PC-3 (cell line): ENCODE measurements at regions not wholly inside any gene's neighbourhood (a gene's known extent, or its start where the extent isn't known, plus 50 kb on each side); places are given as distances from the start of the nearest gene placed in this dataset.

Experiments used
- ATAC-seq: fragments of 200-7000 bp; cut with Tn5 transposase; 2 replicates; pipeline ENCODE4 v1.9.1; 2020; ENCODE audit warnings: mild to moderate bottlenecking, moderate library complexity
- BruUV-seq: library from RNA; stranded (reverse); fragments of 400-500 nt; replicated peaks from 2 replicates; lab custom pipeline; 2021; lab: Mats Ljungman, UMichigan
- CTCF ChIA-PET: fragments of 300-600 bp; sonication (Branson Sonifier 250); formaldehyde crosslinking; loops from one replicate; lab custom pipeline; 2022; ENCODE audit warnings: antibody characterized with exemption; lab: Charles Lee
- POLR2A ChIA-PET: fragments of 300-600 bp; sonication (Branson Sonifier 250); formaldehyde crosslinking; loops from one replicate; lab custom pipeline; 2022; ENCODE audit warnings: antibody characterized with exemption; ENCODE audit not compliant: unreplicated experiment; lab: Charles Lee
- DNase-seq: peaks from one replicate; pipeline ENCODE4 v3.0.0-alpha.2; 2015
- H2AFZ ChIP-seq: fragments of 300-600 bp; sonication (generic); 2 replicates; pipeline ENCODE4 v1.6.0; 2016; ENCODE audit warnings: antibody characterized with exemption, low read length
- H3F3A ChIP-seq: fragments of 300-600 bp; sonication (generic); one replicate; pipeline ENCODE4 v1.6.0; 2017; ENCODE audit warnings: antibody characterized with exemption, low read length, control low read depth, mild to moderate bottlenecking; ENCODE audit not compliant: unreplicated experiment
- H3K27ac ChIP-seq: fragments of 300-600 bp; sonication (generic); 2 replicates; pipeline ENCODE4 v1.5.1; 2016; ENCODE audit warnings: mild to moderate bottlenecking, low read length
- H3K27me3 ChIP-seq: fragments of 300-600 bp; sonication (generic); 2 replicates; pipeline ENCODE4 v1.6.1; 2016; ENCODE audit warnings: low read length, mixed read lengths
- H3K36me3 ChIP-seq: fragments of 300-600 bp; sonication (generic); 2 replicates; pipeline ENCODE4 v1.6.1; 2016; ENCODE audit warnings: low read depth, mixed run types, low read length, mixed read lengths
- H3K4me1 ChIP-seq: fragments of 300-600 bp; sonication (generic); 2 replicates; pipeline ENCODE4 v1.5.1; 2016; ENCODE audit warnings: low read length; ENCODE audit not compliant: insufficient read depth
- H3K4me2 ChIP-seq: fragments of 300-600 bp; sonication (generic); 2 replicates; pipeline ENCODE4 v1.6.0; 2016; ENCODE audit warnings: low read length
- H3K4me3 ChIP-seq: fragments of 300-600 bp; sonication (generic); 2 replicates; pipeline ENCODE4 v1.5.1; 2016; ENCODE audit warnings: mild to moderate bottlenecking, low read length, mixed read lengths
- H3K79me2 ChIP-seq: fragments of 300-600 bp; sonication (generic); 2 replicates; pipeline ENCODE4 v1.6.1; 2017; ENCODE audit warnings: low read length, mixed read lengths
- H3K9ac ChIP-seq: fragments of 300-600 bp; sonication (generic); 2 replicates; pipeline ENCODE4 v1.6.0; 2016; ENCODE audit warnings: mild to moderate bottlenecking, low read length
- H3K9me2 ChIP-seq: fragments of 300-600 bp; sonication (generic); replicated peaks from 2 replicates; pipeline ENCODE4 v1.6.1; 2016; ENCODE audit warnings: mixed run types, low read length, mixed read lengths
- H3K9me3 ChIP-seq: fragments of 300-600 bp; sonication (generic); 2 replicates; pipeline ENCODE4 v1.6.1; 2016; ENCODE audit warnings: low read length, mixed read lengths
- H4K20me1 ChIP-seq: fragments of 300-600 bp; sonication (generic); 2 replicates; pipeline ENCODE4 v1.6.1; 2016; ENCODE audit warnings: low read length, mixed read lengths
- CTCF ChIP-seq: fragments of 300-600 bp; sonication (generic); conservative IDR thresholded peaks from 2 replicates; pipeline ENCODE4 v1.5.1; 2017; ENCODE audit warnings: antibody characterized with exemption, low read depth, mild to moderate bottlenecking, low read length
- EZH2 ChIP-seq: fragments of 300-600 bp; sonication (generic); IDR thresholded peaks from one replicate; pipeline ENCODE4 v1.6.1; 2017; ENCODE audit warnings: antibody characterized with exemption, mild to moderate bottlenecking, low read length; ENCODE audit not compliant: unreplicated experiment
- EZH2phosphoT487 ChIP-seq: fragments of 300-600 bp; sonication (generic); IDR thresholded peaks from 2 replicates; pipeline ENCODE4 v1.6.1; 2018; ENCODE audit warnings: mild to moderate bottlenecking, antibody characterized with exemption, low read length, borderline replicate concordance
- intact Hi-C: fragments of 100-400 bp; cut with micrococcal nuclease; formaldehyde crosslinking; loops from 2 replicates; pipeline ENCODE4 v1.9.0; 2023

- intact Hi-C loops: no loop called here
- Histone ChIP-seq H3K4me1 (no peaks in the 10 kb centered on the region), H2AFZ (no peak overlapping the region), H3K4me2 (no peak overlapping the region), H3K9me2 (no peaks in the 10 kb centered on the region), H3F3A (no peaks in the 10 kb centered on the region), H3K9ac (no peak overlapping the region), H3K4me3 (no peak overlapping the region), H3K79me2 (no peaks in the 10 kb centered on the region), H4K20me1 (no peaks in the 10 kb centered on the region), H3K36me3 (no peaks in the 10 kb centered on the region), H3K27ac (no peak overlapping the region), H3K27me3 (peaks cover 92% of the 10 kb centered on the region), H3K9me3 (no peaks in the 10 kb centered on the region)
- no peak for ATAC-seq
- POLR2A ChIA-PET: no interaction called here
- no TSS peak for BruUV-seq
- CTCF ChIA-PET: no interaction called here
- TF ChIP-seq EZH2phosphoT487: no peak
- no peak for TF ChIP-seq CTCF
- TF ChIP-seq EZH2: no peak
- no peak for DNase-seq
Observed at GRCh38 chr14:36442824-36443241, 77.2 kb downstream of the NKX2-1 start.

GRCh38 chr14:36441283-36441682, 78.7 kb downstream of the NKX2-1 start:
- no peaks in the 10 kb centered on the region for H3K9me2 ChIP-seq
- peaks cover 90% of the 10 kb centered on the region for H3K27me3 ChIP-seq
- no peak overlapping the region for H3K4me2 ChIP-seq
- no peak overlapping the region for H3K9ac ChIP-seq
- no peaks in the 10 kb centered on the region for H4K20me1 ChIP-seq
- no peaks in the 10 kb centered on the region for H3K36me3 ChIP-seq
- TF ChIP-seq EZH2phosphoT487: no peak
- TF ChIP-seq CTCF: no peak
- no peak for TF ChIP-seq EZH2
- POLR2A ChIA-PET: no interaction called here
- ATAC-seq: no peak
- CTCF ChIA-PET: no interaction called here
- intact Hi-C loops: no loop called here
- H2AFZ ChIP-seq: no peak overlapping the region
- H3K4me3 ChIP-seq: no peak overlapping the region
- no peak for DNase-seq
- no peaks in the 10 kb centered on the region for H3K4me1 ChIP-seq
- no TSS peak for BruUV-seq
- H3K79me2 ChIP-seq: no peaks in the 10 kb centered on the region
- H3K9me3 ChIP-seq: no peaks in the 10 kb centered on the region
- H3F3A ChIP-seq: no peaks in the 10 kb centered on the region
- no peak overlapping the region for H3K27ac ChIP-seq

GRCh38 chr14:36439766-36440165, 80.3 kb downstream of the NKX2-1 start:
- POLR2A ChIA-PET: no interaction called here

More at GRCh38 chr14:36439766-36440165, 80.3 kb downstream of the NKX2-1 start:
- Histone ChIP-seq H3K79me2 (no peaks in the 10 kb centered on the region), H2AFZ (no peak overlapping the region), H3K9me2 (no peaks in the 10 kb centered on the region), H3K4me1 (no peaks in the 10 kb centered on the region), H3F3A (no peaks in the 10 kb centered on the region), H3K27me3 (peaks cover 84% of the 10 kb centered on the region), H3K27ac (no peak overlapping the region), H3K9me3 (no peaks in the 10 kb centered on the region), H3K9ac (no peak overlapping the region), H3K4me3 (no peak overlapping the region), H4K20me1 (no peaks in the 10 kb centered on the region), H3K4me2 (no peak overlapping the region), H3K36me3 (no peaks in the 10 kb centered on the region)
- ATAC-seq (no peak), DNase-seq (no peak)
- no TSS peak for BruUV-seq
- TF ChIP-seq EZH2 (no peak), EZH2phosphoT487 (no peak), CTCF (no peak)
- intact Hi-C loops: no loop called here
- CTCF ChIA-PET: no interaction called here
